ENCODE measurements at regions not wholly inside any gene's neighbourhood (a gene's known extent, or its start where the extent isn't known, plus 50 kb on each side); places are given as distances from the start of the nearest gene placed in this dataset.
A peak's percentile ranks its signal among the peaks of the same experiment; 100 is the strongest.
"Not testable (repeated sequence)": the region's sequence is repeated elsewhere in the genome, so short reads cannot be mapped to it uniquely, and the experiment has no call there.

- DNase-seq (ENCODE audit: low spot score) (no peak), FAIRE-seq (no peak)
Observed at GRCh38 chrX:142804085-142804484, 221.6 kb upstream of the SPANXN4 start.

- FAIRE-seq: no peak
- no peak for DNase-seq (ENCODE audit: low spot score)
Observed at GRCh38 chrX:142819461-142819860, 206.3 kb upstream of the SPANXN4 start.

- FAIRE-seq: no peak
Observed at GRCh38 chrX:142828129-142828528, 197.6 kb upstream of the SPANXN4 start.

GRCh38 chrX:142831961-142832530 is 193.7 kb upstream of the SPANXN4 start:
- no peak for DNase-seq (ENCODE audit: low spot score)
- FAIRE-seq: no peak

More at GRCh38 chrX:142828129-142828528, 197.6 kb upstream of the SPANXN4 start:
- DNase-seq (ENCODE audit: low spot score): no peak

- no peak for FAIRE-seq
Observed at GRCh38 chrX:142854970-142855369, 170.8 kb upstream of the SPANXN4 start.

GRCh38 chrX:142860944-142861343 is 164.8 kb upstream of the SPANXN4 start:
- FAIRE-seq (peak; percentile 40), DNase-seq (ENCODE audit: low spot score) (no peak)

More at GRCh38 chrX:142854970-142855369, 170.8 kb upstream of the SPANXN4 start:
- DNase-seq (ENCODE audit: low spot score): no peak

GRCh38 chrX:142861557-142861956 is 164.2 kb upstream of the SPANXN4 start:
- no peak for DNase-seq (ENCODE audit: low spot score)
- FAIRE-seq: no peak

- not testable (repeated sequence) for FAIRE-seq
Observed at GRCh38 chrX:142866247-142866646, 159.5 kb upstream of the SPANXN4 start.

GRCh38 chrX:142873214-142873613 is 152.5 kb upstream of the SPANXN4 start:
- FAIRE-seq (no peak), DNase-seq (ENCODE audit: low spot score) (no peak)

More at GRCh38 chrX:142866247-142866646, 159.5 kb upstream of the SPANXN4 start:
- not testable (repeated sequence) for DNase-seq (ENCODE audit: low spot score)

- FAIRE-seq: no peak
- DNase-seq (ENCODE audit: low spot score): no peak
Observed at GRCh38 chrX:142884881-142885280, 140.8 kb upstream of the SPANXN4 start.

GRCh38 chrX:142891046-142891445 is 134.7 kb upstream of the SPANXN4 start:
- FAIRE-seq (no peak), DNase-seq (ENCODE audit: low spot score) (no peak)

- FAIRE-seq (no peak), DNase-seq (ENCODE audit: low spot score) (no peak)
Observed at GRCh38 chrX:142898164-142898563, 127.6 kb upstream of the SPANXN4 start.

- DNase-seq (ENCODE audit: low spot score): no peak
- FAIRE-seq: no peak
Observed at GRCh38 chrX:142923201-142923600, 102.5 kb upstream of the SPANXN4 start.

GRCh38 chrX:142938793-142939192 is 86.9 kb upstream of the SPANXN4 start:
- FAIRE-seq (no peak), DNase-seq (ENCODE audit: low spot score) (no peak)

GRCh38 chrX:142972147-142972809 is 53.5 kb upstream of the SPANXN4 start:
- not testable (repeated sequence) for FAIRE-seq; DNase-seq (ENCODE audit: low spot score)

Measured in RCC 7860 (cell line).